NCI-H1694 treated with DMSO at 0.1 percent for 48 hours (cell line): ENCODE measurements at regions not wholly inside any gene's neighbourhood (a gene's known extent, or its start where the extent isn't known, plus 50 kb on each side); places are given as distances from the start of the nearest gene placed in this dataset.

Experiments used
- DNase-seq: peaks from one replicate; lab custom pipeline; 2025; lab: John Stamatoyannopoulos, UW

- no peak for DNase-seq
Observed at GRCh38 chr6:148212366-148212765, 130.3 kb upstream of the SASH1 start.

GRCh38 chr6:148213366-148213765 is 129.3 kb upstream of the SASH1 start:
- no peak for DNase-seq

GRCh38 chr6:148214667-148215066 is 128.0 kb upstream of the SASH1 start:
- no peak for DNase-seq

GRCh38 chr6:148217051-148217450 is 125.6 kb upstream of the SASH1 start:
- DNase-seq = no peak

- DNase-seq = no peak
Observed at GRCh38 chr6:148217921-148218320, 124.7 kb upstream of the SASH1 start.

- no peak for DNase-seq
Observed at GRCh38 chr6:148218542-148219258, 123.9 kb upstream of the SASH1 start.

GRCh38 chr6:148221196-148221979 is 121.2 kb upstream of the SASH1 start:
- DNase-seq = no peak

- DNase-seq = no peak
Observed at GRCh38 chr6:148222376-148222775, 120.3 kb upstream of the SASH1 start.

- no peak for DNase-seq
Observed at GRCh38 chr6:148222846-148223245, 119.8 kb upstream of the SASH1 start.

GRCh38 chr6:148223424-148223842 is 119.2 kb upstream of the SASH1 start:
- no peak for DNase-seq

- DNase-seq = no peak
Observed at GRCh38 chr6:148225871-148226270, 116.8 kb upstream of the SASH1 start.

GRCh38 chr6:148226284-148226683 is 116.4 kb upstream of the SASH1 start:
- no peak for DNase-seq

GRCh38 chr6:148231572-148231971 is 111.1 kb upstream of the SASH1 start:
- no peak for DNase-seq

- no peak for DNase-seq
Observed at GRCh38 chr6:148235446-148235845, 107.2 kb upstream of the SASH1 start.

- DNase-seq = no peak
Observed at GRCh38 chr6:148238713-148239112, 103.9 kb upstream of the SASH1 start.

GRCh38 chr6:148239215-148239614 is 103.4 kb upstream of the SASH1 start:
- no peak for DNase-seq

- no peak for DNase-seq
Observed at GRCh38 chr6:148239801-148240460, 102.7 kb upstream of the SASH1 start.

GRCh38 chr6:148240461-148240840 is 102.2 kb upstream of the SASH1 start:
- no peak for DNase-seq

GRCh38 chr6:148240861-148241477 is 101.7 kb upstream of the SASH1 start:
- DNase-seq = no peak

GRCh38 chr6:148242180-148242579 is 100.5 kb upstream of the SASH1 start:
- DNase-seq = no peak

- no peak for DNase-seq
Observed at GRCh38 chr6:148244217-148244935, 98.3 kb upstream of the SASH1 start.
